Left renal cortex interstitium (tissue), 4 donors: ENCODE measurements at regions not wholly inside any gene's neighbourhood (a gene's known extent, or its start where the extent isn't known, plus 50 kb on each side); places are given as distances from the start of the nearest gene placed in this dataset.
"Not testable (repeated sequence)": the region's sequence is repeated elsewhere in the genome, so short reads cannot be mapped to it uniquely, and the experiment has no call there.

Experiments
- DNase-seq, 4 donors: peaks; one replicate each; pipeline ENCODE4 v3.0.0-alpha.2; 2013; ENCODE audit warnings: low read depth in 4 of 4, low spot score in 2 of 4, missing footprints in 1 of 4

GRCh38 chr5:155676967-155677366, 650.0 kb upstream of the SGCD start:
- DNase-seq, result no peak

GRCh38 chr5:155678371-155678770, 648.6 kb upstream of the SGCD start:
- DNase-seq, result no peak

DNA sequence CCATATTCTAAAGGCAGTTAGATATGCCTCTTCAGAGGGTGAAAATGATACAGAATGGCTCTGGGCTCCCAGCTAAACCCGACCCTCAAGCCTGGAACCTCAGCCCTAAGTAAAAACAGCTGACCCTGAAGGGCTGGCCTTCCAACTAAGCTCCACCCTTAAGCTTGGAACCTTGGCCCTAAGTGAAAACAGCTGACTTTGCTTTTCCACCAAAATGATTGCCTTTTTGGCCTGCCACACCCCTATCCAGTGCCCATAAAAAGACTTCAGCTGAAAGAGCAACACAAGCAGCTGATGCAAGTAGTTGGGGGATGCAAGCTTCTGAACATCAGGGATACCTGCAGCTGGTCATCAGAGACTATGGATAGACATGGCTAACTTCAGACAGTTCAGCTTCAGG, 647.4 kb upstream of the SGCD start:
- no peak for DNase-seq

GRCh38 chr5:155684417-155684816, 642.5 kb upstream of the SGCD start:
- no peak for DNase-seq

DNA sequence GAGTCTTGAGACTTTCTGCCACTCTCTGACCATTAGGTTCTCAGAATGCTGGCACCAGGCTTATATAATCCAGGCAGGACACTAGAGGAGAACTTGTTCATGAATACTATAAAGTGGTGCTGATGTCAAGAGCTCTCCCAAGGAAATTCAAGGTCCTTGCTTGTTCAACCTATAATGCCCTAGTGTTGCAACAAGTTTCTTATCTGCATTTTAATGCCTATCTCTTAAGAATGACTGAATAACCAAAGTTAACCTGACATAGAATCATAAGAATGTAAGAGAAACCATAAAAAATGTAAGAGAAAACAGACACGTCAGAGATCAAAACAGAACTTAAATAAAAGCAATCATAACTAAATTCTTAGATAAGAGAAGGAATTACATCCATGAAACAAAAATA, 640.8 kb upstream of the SGCD start:
- DNase-seq, result no peak

- DNase-seq, result no peak
Observed at GRCh38 chr5:155689406-155689805, 637.6 kb upstream of the SGCD start.

DNA sequence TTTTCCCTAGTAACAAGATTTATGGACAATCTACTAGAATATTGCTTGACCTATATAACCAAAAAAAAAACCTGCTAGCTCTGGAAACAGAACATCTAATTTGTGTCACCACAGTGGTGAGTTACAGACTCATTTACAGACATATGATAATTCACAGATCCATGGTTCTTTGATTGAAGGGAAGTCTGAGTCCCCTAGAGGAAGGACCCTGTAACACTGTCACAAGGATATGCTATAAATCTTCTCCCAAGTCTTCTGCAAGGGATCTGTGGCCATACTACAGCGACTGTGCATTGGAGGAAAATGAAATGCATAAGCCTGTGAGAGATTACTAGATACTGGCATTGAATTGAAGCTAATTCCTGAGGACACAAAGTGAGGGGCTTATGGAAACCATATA, 630.6 kb upstream of the SGCD start:
- DNase-seq, result no peak

- no peak for DNase-seq
Observed at GRCh38 chr5:155697236-155697635, 629.7 kb upstream of the SGCD start.

- no peak for DNase-seq
Observed at GRCh38 chr5:155699385-155699784, 627.6 kb upstream of the SGCD start.

DNA sequence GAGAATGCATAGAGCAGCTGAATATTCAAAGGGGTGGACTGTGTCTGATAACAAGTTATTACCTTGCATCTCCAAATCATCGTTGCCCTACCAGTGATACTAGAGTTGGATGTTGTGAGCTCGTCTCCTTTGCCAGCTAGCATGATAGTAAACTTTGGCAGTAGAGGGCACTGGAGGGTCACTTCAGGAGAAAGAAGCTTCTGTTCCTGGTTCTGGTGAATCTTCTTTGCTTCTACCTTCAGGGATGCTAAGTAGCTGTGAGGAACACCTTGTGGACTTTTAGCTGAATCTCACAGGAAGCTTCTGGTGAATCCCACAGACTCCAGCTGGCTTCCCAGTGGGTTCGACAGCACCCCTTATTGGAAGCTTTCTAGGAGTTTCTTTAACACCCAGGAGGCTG, 626.6 kb upstream of the SGCD start:
- DNase-seq, result no peak

- DNase-seq, result no peak
Observed at GRCh38 chr5:155711882-155712281, 615.1 kb upstream of the SGCD start.

GRCh38 chr5:155714435-155714834, 612.5 kb upstream of the SGCD start:
- DNase-seq, result not testable (repeated sequence)

DNA sequence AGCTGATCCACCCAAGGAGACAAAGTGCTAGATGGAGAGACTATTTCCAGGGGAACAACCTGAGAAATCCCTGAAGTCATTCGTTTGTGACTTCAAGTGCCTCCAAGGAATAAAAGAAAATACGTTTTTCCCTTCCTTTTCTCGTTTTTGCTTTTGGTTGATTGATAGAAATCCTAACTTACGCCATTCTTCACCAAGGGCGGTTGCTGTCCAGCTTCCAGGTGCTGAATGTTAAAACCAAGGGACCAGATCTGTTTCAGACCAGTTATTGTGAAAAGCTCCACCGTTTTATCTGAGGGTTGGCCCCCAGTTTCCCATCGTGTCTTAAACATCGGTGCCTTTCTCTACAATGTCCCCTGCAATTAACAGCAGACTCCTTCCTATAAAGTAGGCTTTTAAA, 600.7 kb upstream of the SGCD start:
- DNase-seq, result no peak

DNA sequence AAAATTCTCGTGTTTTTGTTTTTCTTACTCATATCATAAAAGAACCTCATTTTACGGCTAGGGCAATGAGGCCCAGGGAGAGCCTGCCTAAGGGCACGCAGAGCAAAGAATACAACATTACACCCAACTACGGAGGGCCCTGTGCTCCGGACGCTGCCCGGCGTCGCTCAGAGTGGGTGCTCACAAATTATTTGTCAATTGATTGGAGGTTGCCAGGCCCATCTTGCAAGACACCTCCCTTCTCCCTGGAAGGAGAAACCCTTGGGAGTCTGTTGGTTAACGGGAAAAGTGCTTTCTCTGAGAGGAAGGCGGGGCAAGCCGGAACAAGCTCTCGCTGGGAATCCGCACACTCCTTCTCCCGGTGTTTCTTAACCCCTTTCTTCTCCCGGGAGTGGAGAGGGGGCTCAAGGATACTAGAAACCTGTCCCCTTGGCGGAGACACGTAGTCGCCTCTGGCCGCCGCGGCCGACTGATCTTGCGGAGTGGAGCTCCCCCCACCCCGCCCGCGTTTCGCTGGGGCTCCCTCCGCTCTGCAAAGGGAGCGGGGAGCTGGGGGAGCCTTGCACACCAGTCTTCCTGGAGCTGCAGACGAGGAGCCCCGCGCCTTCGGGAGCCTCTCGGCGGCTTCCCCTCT, 599.3 kb upstream of the SGCD start:
- DNase-seq, result no peak

DNA sequence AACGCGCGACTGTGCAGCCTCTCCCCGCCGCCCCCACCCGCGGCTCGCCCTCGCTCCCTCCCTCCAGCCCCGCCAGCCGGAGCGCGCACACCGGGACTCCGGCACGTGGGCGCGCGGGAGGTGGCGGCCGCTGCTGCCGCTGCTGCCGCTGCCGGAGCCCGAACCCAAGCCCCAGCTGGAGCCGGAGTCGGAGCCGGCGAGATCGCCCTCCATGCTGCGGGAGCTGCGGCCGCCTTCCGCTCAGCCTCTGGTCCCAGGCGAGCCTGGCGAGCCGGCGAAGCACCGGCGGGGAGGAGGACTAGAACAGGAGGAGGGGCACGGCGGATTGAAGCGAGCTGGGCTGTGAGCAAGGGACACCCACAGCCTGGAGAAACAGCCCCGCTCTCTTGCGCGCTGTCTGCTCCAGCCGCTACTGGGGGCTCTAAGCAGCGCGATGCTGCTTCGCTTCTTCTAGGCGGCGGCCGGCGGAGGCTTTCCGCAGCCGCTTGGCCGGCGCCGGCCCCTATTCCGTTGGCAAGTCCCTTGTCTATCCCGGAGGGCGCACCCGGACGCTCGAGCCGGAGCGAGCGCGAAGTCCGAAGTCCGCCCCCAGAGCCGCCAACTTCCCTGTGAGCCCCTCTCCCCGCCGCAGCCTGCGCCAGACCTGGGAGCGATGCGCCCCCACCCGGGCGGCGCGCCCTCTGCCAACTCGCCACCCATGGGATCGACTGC, 598.7 kb upstream of the SGCD start:
- DNase-seq, result peak in 1 of 4 donors; percentile 46

GRCh38 chr5:155728857-155729683, 597.9 kb upstream of the SGCD start:
- DNase-seq, result no peak

DNA sequence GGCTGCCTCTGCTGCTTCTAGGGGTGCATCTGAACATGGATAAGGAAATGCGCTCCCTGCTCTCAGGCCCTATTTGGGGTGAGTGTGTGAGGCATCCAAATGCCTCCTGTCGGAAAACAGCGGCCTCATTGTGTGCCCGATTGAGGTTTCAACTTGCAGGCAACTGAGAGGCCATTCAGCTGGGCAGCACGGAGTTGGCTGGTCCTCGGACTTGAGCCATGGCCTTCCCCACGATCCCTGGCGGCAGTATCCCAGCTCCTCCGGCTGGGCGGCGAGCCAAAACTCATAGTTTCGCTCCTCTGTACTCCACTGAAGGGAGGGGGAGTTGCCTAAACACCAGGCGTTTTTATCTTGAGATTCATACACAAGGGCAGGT, 597.3 kb upstream of the SGCD start:
- DNase-seq, result no peak

- DNase-seq, result no peak
Observed at GRCh38 chr5:155732587-155733376, 594.2 kb upstream of the SGCD start.

- DNase-seq, result no peak
Observed at GRCh38 chr5:155733935-155734334, 593.0 kb upstream of the SGCD start.

DNA sequence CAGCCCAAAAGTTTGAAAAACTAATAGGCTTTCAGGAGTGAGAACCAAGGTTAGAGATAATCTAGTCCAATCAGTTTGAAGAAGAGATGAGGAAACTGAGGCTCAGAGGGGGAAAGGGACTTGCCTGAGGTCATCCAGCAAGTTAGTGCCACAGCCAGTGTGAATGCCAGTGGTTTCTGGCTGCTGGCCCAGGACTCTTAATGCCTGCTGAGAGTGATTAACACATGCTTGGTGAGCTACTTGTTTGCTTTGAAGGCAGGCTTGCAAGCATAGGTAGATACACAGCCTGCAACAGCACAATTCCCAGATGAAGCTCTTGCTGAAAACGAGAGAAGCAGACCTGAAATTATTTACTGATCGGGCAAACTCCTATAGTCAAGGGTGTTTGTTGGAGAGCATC, 591.6 kb upstream of the SGCD start:
- DNase-seq, result no peak

GRCh38 chr5:155738616-155739015, 588.3 kb upstream of the SGCD start:
- DNase-seq, result no peak
